Neuronal stem cell (in vitro differentiated cells): ENCODE measurements at regions not wholly inside any gene's neighbourhood (a gene's known extent, or its start where the extent isn't known, plus 50 kb on each side); places are given as distances from the start of the nearest gene placed in this dataset. TPM values are rescaled to one million over a fixed set of nuclear protein-coding genes. Genes with fewer than 3 reads are reported as not detected.

Experiments used
- small RNA-seq: library from polyadenylated mRNA; stranded (forward); fragments of <200 nt; extraction: miRNeasy Mini kit (QIAGEN cat#:217004); gene quantifications from one replicate; pipeline ENCODE3, GENCODE V24; 2013; ENCODE audit not compliant: insufficient read depth

Small RNA genes in the stretch of these regions (small RNA-seq; reads per million reads assigned to genes)
- gene AC008134.1 = not detected
